Karpas-422 (cell line): ENCODE measurements at regions not wholly inside any gene's neighbourhood (a gene's known extent, or its start where the extent isn't known, plus 50 kb on each side); places are given as distances from the start of the nearest gene placed in this dataset.

Source experiments
- DNase-seq: peaks from one replicate; pipeline ENCODE4 v3.0.0-alpha.2; 2015
- H2AFZ ChIP-seq: fragments of 200-600 bp; sonication (generic); 2 replicates; pipeline ENCODE4 v1.6.1; 2014; ENCODE audit warnings: antibody characterized with exemption, low read length, mixed read lengths
- H3K27ac ChIP-seq: fragments of 200-600 bp; sonication (generic); 2 replicates; pipeline ENCODE4 v1.5.1; 2014; ENCODE audit warnings: mild to moderate bottlenecking, low read length, moderate library complexity
- H3K27me3 ChIP-seq: fragments of 200-600 bp; sonication (generic); 2 replicates; pipeline ENCODE4 v1.6.1; 2014; ENCODE audit warnings: low read length, mixed read lengths
- H3K36me3 ChIP-seq: fragments of 200-600 bp; sonication (generic); 2 replicates; pipeline ENCODE4 v1.6.1; 2014; ENCODE audit warnings: low read length, mixed read lengths; ENCODE audit not compliant: insufficient read depth
- H3K4me1 ChIP-seq: fragments of 200-600 bp; sonication (generic); 2 replicates; pipeline ENCODE4 v1.6.1; 2014; ENCODE audit warnings: mild to moderate bottlenecking, low read length, mixed read lengths
- H3K4me2 ChIP-seq: fragments of 200-600 bp; sonication (generic); 2 replicates; pipeline ENCODE4 v1.6.1; 2014; ENCODE audit warnings: low read length, low read depth, mild to moderate bottlenecking; ENCODE audit not compliant: poor library complexity, severe bottlenecking
- H3K4me3 ChIP-seq: fragments of 200-600 bp; sonication (generic); 2 replicates; pipeline ENCODE4 v1.5.1; 2014; ENCODE audit warnings: mild to moderate bottlenecking, antibody characterized with exemption, low read length, mixed read lengths
- H3K79me2 ChIP-seq: fragments of 200-600 bp; sonication (generic); 2 replicates; pipeline ENCODE4 v1.6.1; 2014; ENCODE audit warnings: mild to moderate bottlenecking, low read length, mixed read lengths
- H3K9ac ChIP-seq: fragments of 200-600 bp; sonication (generic); 2 replicates; pipeline ENCODE4 v1.6.0; 2014; ENCODE audit warnings: low read length
- H3K9me2 ChIP-seq: fragments of 200-600 bp; sonication (generic), shearing (Covaris generic); replicated peaks from 2 replicates; pipeline ENCODE4 v1.6.0; 2014; ENCODE audit warnings: mild to moderate bottlenecking, low read length, moderate library complexity; ENCODE audit not compliant: insufficient read depth
- H3K9me3 ChIP-seq: fragments of 300-700, 200-600 bp; sonication (generic); 2 replicates; pipeline ENCODE4 v1.6.1; 2014; ENCODE audit warnings: low read length, mixed read lengths
- H4K20me1 ChIP-seq: fragments of 200-600 bp; sonication (generic); 2 replicates; pipeline ENCODE4 v1.6.1; 2014; ENCODE audit warnings: mild to moderate bottlenecking, antibody characterized with exemption, low read length, low read depth; ENCODE audit not compliant: insufficient read depth

DNA sequence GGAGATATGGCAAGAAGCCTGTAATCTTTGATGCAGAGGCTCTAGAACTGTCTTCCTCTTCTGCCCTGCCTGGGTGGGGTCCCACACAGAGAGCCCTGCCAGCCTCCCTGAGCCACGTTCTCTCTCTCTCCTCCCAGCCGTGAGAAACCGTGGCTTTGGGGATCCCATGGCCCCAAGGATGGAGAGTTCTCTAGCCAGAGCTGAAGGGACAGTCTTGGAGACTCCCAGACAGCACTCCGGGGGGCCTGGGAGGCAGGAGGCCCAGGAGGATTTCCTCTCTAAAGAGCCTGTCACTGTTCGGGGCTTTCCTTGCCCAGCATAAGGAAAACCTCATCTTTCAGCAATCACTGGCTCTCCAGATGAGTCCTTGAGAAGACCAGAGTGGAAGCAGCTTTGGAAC is 227.1 kb downstream of the ARHGAP12 start:
- no peak overlapping the region for H2AFZ ChIP-seq
- no peaks in the 10 kb centered on the region for H4K20me1 ChIP-seq
- H3K4me1 ChIP-seq: no peaks in the 10 kb centered on the region
- no peaks in the 10 kb centered on the region for H3K9me3 ChIP-seq
- H3K36me3 ChIP-seq: no peaks in the 10 kb centered on the region
- no peaks in the 10 kb centered on the region for H3K27me3 ChIP-seq
- DNase-seq: no peak
- H3K27ac ChIP-seq: no peak overlapping the region
- H3K9me2 ChIP-seq: no peaks in the 10 kb centered on the region
- no peak overlapping the region for H3K4me3 ChIP-seq
- H3K4me2 ChIP-seq: no peak overlapping the region
- no peak overlapping the region for H3K9ac ChIP-seq
- no peaks in the 10 kb centered on the region for H3K79me2 ChIP-seq

GRCh38 chr10:31700181-31700611 is 228.4 kb downstream of the ARHGAP12 start:
- no peak overlapping the region for H3K27ac ChIP-seq
- H3K4me2 ChIP-seq: no peak overlapping the region
- no peak overlapping the region for H3K4me3 ChIP-seq
- no peaks in the 10 kb centered on the region for H3K27me3 ChIP-seq
- no peaks in the 10 kb centered on the region for H3K4me1 ChIP-seq
- DNase-seq: no peak
- H3K36me3 ChIP-seq: no peaks in the 10 kb centered on the region
- no peaks in the 10 kb centered on the region for H3K79me2 ChIP-seq
- H2AFZ ChIP-seq: no peak overlapping the region
- no peaks in the 10 kb centered on the region for H4K20me1 ChIP-seq
- no peaks in the 10 kb centered on the region for H3K9me3 ChIP-seq
- H3K9me2 ChIP-seq: no peaks in the 10 kb centered on the region
- no peak overlapping the region for H3K9ac ChIP-seq

GRCh38 chr10:31698181-31698830 is 230.3 kb downstream of the ARHGAP12 start:
- no peaks in the 10 kb centered on the region for H3K36me3 ChIP-seq
- no peaks in the 10 kb centered on the region for H3K9me3 ChIP-seq
- no peak overlapping the region for H2AFZ ChIP-seq
- H3K4me1 ChIP-seq: no peaks in the 10 kb centered on the region
- H3K27ac ChIP-seq: no peak overlapping the region
- H3K9ac ChIP-seq: no peak overlapping the region
- no peaks in the 10 kb centered on the region for H3K79me2 ChIP-seq
- H3K27me3 ChIP-seq: no peaks in the 10 kb centered on the region
- H3K4me3 ChIP-seq: no peak overlapping the region
- H4K20me1 ChIP-seq: no peaks in the 10 kb centered on the region
- DNase-seq: no peak
- no peak overlapping the region for H3K4me2 ChIP-seq
- no peaks in the 10 kb centered on the region for H3K9me2 ChIP-seq

DNA sequence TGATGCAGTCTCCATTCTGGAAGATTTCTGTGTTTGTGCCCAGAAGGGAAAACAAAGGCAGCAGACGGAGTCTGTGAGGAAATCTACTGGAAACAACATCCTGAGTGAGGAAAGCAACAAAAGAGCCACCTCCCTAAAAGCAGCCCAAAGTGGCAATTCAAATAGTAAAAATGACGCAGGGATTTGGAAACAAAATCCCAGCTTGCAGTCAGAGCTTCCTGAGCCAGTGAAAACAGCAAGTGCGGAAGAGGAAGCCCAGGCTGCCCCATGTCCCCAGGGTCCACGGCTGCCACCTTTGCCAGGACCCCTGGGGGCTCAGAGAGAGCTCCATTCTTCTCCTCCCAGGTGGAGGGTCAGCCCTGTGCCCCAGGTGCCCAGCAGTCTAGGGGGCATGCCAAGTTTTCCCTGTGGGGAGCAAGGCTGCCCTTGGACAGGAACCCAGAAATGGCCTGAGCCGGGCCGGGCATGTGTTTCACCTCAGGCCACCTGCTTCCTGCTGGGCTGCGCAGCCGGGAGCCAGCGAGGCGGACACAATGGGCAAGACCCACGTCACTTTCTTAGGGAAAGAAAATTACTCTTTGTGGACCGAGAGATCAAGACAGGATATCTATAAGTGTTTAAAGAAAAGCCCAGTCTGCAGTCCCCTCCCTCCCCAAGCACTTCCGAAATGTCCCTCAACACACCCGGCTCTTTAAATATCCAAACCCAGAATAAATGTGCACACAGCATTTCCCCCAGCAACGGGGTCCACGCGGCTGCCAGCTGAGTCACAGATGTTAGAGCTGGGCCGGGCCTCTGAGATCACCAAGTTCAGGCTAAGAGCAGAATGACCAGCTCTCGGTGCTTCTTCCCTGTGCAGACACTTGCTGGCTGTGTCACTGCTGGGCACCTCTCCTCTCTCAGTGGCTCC is 231.1 kb downstream of the ARHGAP12 start:
- H3K4me3 ChIP-seq: no peak overlapping the region
- no peaks in the 10 kb centered on the region for H3K9me3 ChIP-seq
- H3K79me2 ChIP-seq: no peaks in the 10 kb centered on the region
- no peak overlapping the region for H3K9ac ChIP-seq
- H2AFZ ChIP-seq: no peak overlapping the region
- no peaks in the 10 kb centered on the region for H3K27me3 ChIP-seq
- H3K36me3 ChIP-seq: no peaks in the 10 kb centered on the region
- H4K20me1 ChIP-seq: no peaks in the 10 kb centered on the region
- DNase-seq: no peak
- no peaks in the 10 kb centered on the region for H3K9me2 ChIP-seq
- no peak overlapping the region for H3K27ac ChIP-seq
- H3K4me1 ChIP-seq: no peaks in the 10 kb centered on the region
- no peak overlapping the region for H3K4me2 ChIP-seq

DNA sequence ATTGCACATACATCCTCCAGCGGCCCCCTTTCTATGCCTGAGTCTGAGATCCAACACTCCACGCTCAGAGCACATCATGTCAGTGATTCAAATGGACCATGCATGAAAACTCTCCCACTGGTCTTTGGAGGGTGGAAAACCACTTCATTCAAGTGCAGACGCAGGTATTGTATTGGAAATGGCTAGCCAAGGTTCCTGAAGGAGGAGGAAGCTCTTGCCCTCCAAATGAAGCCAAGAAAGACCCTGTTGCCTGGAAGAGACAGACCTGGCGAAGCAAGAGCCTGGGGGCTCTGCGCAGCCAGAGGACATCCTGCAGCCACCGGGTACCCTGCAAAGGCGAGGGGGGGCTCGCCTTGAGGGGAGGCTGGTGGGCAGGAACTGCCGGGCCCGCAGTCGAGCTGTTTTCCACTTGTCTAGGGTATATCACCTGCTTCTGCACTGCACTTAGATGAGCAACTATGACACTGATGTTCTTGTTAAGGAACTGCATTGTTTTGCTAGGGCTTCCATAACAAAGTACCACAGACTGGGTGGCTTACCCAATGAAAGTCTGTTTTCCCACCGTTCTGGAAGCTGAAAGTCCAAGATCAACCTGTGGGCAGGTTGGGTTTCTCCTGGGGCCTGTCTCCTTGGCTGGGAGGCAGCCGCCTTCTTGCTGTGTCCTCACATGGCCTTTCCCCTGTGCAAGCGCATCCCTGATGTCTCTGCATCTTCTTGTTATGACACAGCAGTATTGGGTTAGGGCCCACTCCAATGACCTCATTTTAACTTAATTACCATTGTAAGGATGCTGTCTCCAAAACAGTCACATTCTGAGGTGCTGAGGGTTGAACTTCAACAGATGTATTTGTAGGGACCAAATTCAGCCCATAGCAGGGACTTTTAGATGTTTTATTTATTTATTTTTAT is 233.4 kb downstream of the ARHGAP12 start:
- H3K9me2 ChIP-seq: no peaks in the 10 kb centered on the region
- no peaks in the 10 kb centered on the region for H3K27me3 ChIP-seq
- no peak overlapping the region for H3K9ac ChIP-seq
- no peaks in the 10 kb centered on the region for H3K36me3 ChIP-seq
- H3K4me3 ChIP-seq: no peak overlapping the region
- no peaks in the 10 kb centered on the region for H3K4me1 ChIP-seq
- H3K4me2 ChIP-seq: no peak overlapping the region
- H4K20me1 ChIP-seq: no peaks in the 10 kb centered on the region
- no peaks in the 10 kb centered on the region for H3K9me3 ChIP-seq
- H3K79me2 ChIP-seq: no peaks in the 10 kb centered on the region
- H3K27ac ChIP-seq: no peak overlapping the region
- H2AFZ ChIP-seq: no peak overlapping the region
- DNase-seq: no peak

DNA sequence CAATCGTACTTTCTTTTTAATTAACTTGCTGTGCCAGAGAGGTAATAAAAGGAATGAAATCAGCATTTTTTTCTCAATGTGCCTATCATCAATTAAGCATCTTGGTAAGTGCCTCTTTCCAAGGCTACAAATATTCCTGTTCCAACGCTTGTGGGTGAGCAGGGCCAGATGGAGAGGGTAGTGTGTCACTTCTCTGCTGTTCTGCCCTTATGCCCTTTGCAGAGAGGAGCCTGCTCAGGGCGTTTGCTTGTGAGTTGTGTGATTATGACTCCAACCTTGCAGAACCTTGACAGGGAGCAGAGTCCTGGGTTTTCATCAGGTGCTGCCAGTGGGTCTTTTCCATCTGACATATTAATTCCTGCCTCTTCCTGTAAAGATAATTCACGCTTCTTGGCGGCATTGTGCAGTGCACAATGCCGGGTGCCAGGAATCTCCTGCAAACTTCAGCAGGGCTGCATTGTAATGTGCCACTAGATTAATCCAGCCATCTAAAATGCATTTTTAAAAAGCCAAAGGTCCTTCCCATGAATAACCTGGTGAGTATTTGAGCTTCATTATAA is 234.4 kb downstream of the ARHGAP12 start:
- no peaks in the 10 kb centered on the region for H3K79me2 ChIP-seq
- no peaks in the 10 kb centered on the region for H3K9me2 ChIP-seq
- no peak overlapping the region for H2AFZ ChIP-seq
- no peak overlapping the region for H3K4me3 ChIP-seq
- no peak overlapping the region for H3K9ac ChIP-seq
- no peaks in the 10 kb centered on the region for H3K27me3 ChIP-seq
- H3K27ac ChIP-seq: no peak overlapping the region
- no peaks in the 10 kb centered on the region for H3K36me3 ChIP-seq
- no peaks in the 10 kb centered on the region for H4K20me1 ChIP-seq
- no peaks in the 10 kb centered on the region for H3K9me3 ChIP-seq
- H3K4me2 ChIP-seq: no peak overlapping the region
- no peaks in the 10 kb centered on the region for H3K4me1 ChIP-seq
- no peak for DNase-seq

- H3K27me3 ChIP-seq: no peaks in the 10 kb centered on the region
- no peak overlapping the region for H2AFZ ChIP-seq
- no peaks in the 10 kb centered on the region for H3K79me2 ChIP-seq
- no peak overlapping the region for H3K9ac ChIP-seq
- no peaks in the 10 kb centered on the region for H4K20me1 ChIP-seq
- no peak overlapping the region for H3K4me3 ChIP-seq
- H3K36me3 ChIP-seq: no peaks in the 10 kb centered on the region
- no peaks in the 10 kb centered on the region for H3K4me1 ChIP-seq
- DNase-seq: no peak
- no peak overlapping the region for H3K27ac ChIP-seq
- H3K4me2 ChIP-seq: no peak overlapping the region
- H3K9me3 ChIP-seq: no peaks in the 10 kb centered on the region
- H3K9me2 ChIP-seq: no peaks in the 10 kb centered on the region
Observed at GRCh38 chr10:31693491-31693890, 235.1 kb downstream of the ARHGAP12 start.
